HCT116 (cell line): ENCODE measurements at regions not wholly inside any gene's neighbourhood (a gene's known extent, or its start where the extent isn't known, plus 50 kb on each side); places are given as distances from the start of the nearest gene placed in this dataset.

ENCODE experiments used
- ATAC-seq: fragments of 200-7000 bp; cut with Tn5 transposase; 2 replicates; pipeline ENCODE4 v1.9.1; 2020; ENCODE audit warnings: mild to moderate bottlenecking, moderate library complexity
- BruUV-seq: library from RNA; stranded (reverse); fragments of 400-500 nt; replicated peaks from 2 replicates; lab custom pipeline; 2021; lab: Mats Ljungman, UMichigan
- CTCF ChIA-PET: fragments of 300-600 bp; sonication (Branson Sonifier 250); formaldehyde crosslinking; loops from one replicate; lab custom pipeline; 2021; ENCODE audit warnings: antibody characterized with exemption; lab: Charles Lee
- POLR2A ChIA-PET: fragments of 300-600, 350-600 bp; sonication (Branson Sonifier 250); formaldehyde crosslinking; loops from one replicate; lab custom pipeline; 2021; ENCODE audit warnings: antibody characterized with exemption; lab: Charles Lee
- RAD21 ChIA-PET, 2 experiments: fragments of 300-600 bp; sonication (Branson Sonifier 250); formaldehyde crosslinking; loops; one replicate each; lab custom pipeline; 2023; ENCODE audit warnings: low total read pairs in 2 of 2; ENCODE audit not compliant: uncharacterized antibody in 2 of 2, unreplicated experiment in 2 of 2, low non-redundant PET in 1 of 2; lab: Charles Lee
- DNase-seq: peaks from one replicate; pipeline ENCODE4 v3.0.0-alpha.2; 2010; ENCODE audit warnings: low read depth, low spot score
- H2AFZ ChIP-seq: fragments of 200-600 bp; shearing (Covaris generic), sonication (generic); 2 replicates; pipeline ENCODE4 v1.6.1; 2017; ENCODE audit warnings: low read depth, mixed run types, mixed read lengths, antibody characterized with exemption, low read length; ENCODE audit not compliant: poor library complexity, severe bottlenecking
- H3K27ac ChIP-seq: 2 replicates; pipeline ENCODE4 v1.5.1; 2012; ENCODE audit warnings: low read depth, low read length
- H3K27me3 ChIP-seq: fragments of 200-600 bp; sonication (generic); 2 replicates; pipeline ENCODE4 v1.6.1; 2016; ENCODE audit warnings: mixed run types, low read length, mixed read lengths; ENCODE audit not compliant: insufficient read depth
- H3K36me3 ChIP-seq, 2 experiments: fragments of 200-500 bp in 1 of 2; fragments of 200-600 bp in 1 of 2; sonication (Bioruptor generic) in 1 of 2; sonication (generic) in 1 of 2; 2 replicates each; pipeline versions ENCODE4 v1.5.1 to v1.6.1; 2014 to 2016; ENCODE audit warnings: low read length in 2 of 2, inconsistent platforms in 1 of 2, mixed read lengths in 1 of 2, mixed run types in 1 of 2; ENCODE audit not compliant: insufficient read depth in 2 of 2, control insufficient read depth in 1 of 2
- H3K4me1 ChIP-seq, 2 experiments: fragments of 200-600 bp in 1 of 2; sonication (generic) in 1 of 2; 2 replicates each; pipeline versions ENCODE4 v1.5.1 to v1.6.1; 2012 to 2017; ENCODE audit warnings: low read length in 2 of 2, inconsistent platforms in 1 of 2, mild to moderate bottlenecking in 1 of 2, mixed read lengths in 1 of 2, mixed run types in 1 of 2, moderate library complexity in 1 of 2; ENCODE audit not compliant: insufficient read depth in 2 of 2, control insufficient read depth in 1 of 2
- H3K4me2 ChIP-seq: fragments of 200-600 bp; sonication (generic); 2 replicates; pipeline ENCODE4 v1.6.1; 2017; ENCODE audit warnings: mixed run types, low read length, mixed read lengths
- H3K4me3 ChIP-seq, 2 experiments: fragments of 200-600 bp in 1 of 2; sonication (generic) in 1 of 2; replicated peaks in 1 of 2; 2 replicates each; pipeline ENCODE4 v1.5.1; 2011 to 2016; ENCODE audit warnings: low read length in 2 of 2, control low read depth in 1 of 2, low read depth in 1 of 2, mild to moderate bottlenecking in 1 of 2, mixed read lengths in 1 of 2, mixed run types in 1 of 2
- H3K79me2 ChIP-seq: fragments of 200-600 bp; sonication (generic); 2 replicates; pipeline ENCODE4 v1.6.1; 2017; ENCODE audit warnings: mild to moderate bottlenecking, mixed run types, low read length, moderate library complexity, mixed read lengths; ENCODE audit not compliant: insufficient read depth
- H3K9ac ChIP-seq: fragments of 200-600 bp; sonication (generic); 2 replicates; pipeline ENCODE4 v1.6.1; 2016; ENCODE audit warnings: low read length, mixed read lengths
- H3K9me2 ChIP-seq: fragments of 200-600 bp; sonication (generic), shearing (Covaris generic); 2 replicates; pipeline ENCODE4 v1.6.1; 2017; ENCODE audit warnings: mixed run types, mild to moderate bottlenecking, moderate library complexity; ENCODE audit not compliant: insufficient read depth
- H3K9me3 ChIP-seq, 2 experiments: fragments of 200-500 bp in 1 of 2; fragments of 200-600 bp in 1 of 2; sonication (Bioruptor generic) in 1 of 2; sonication (generic) in 1 of 2; 2 replicates each; pipeline ENCODE4 v1.6.1; 2014 to 2017; ENCODE audit warnings: low read length in 2 of 2, mixed read lengths in 2 of 2, inconsistent platforms in 1 of 2, low read depth in 1 of 2, mild to moderate bottlenecking in 1 of 2, mixed run types in 1 of 2, moderate library complexity in 1 of 2; ENCODE audit not compliant: control insufficient read depth in 1 of 2, insufficient read depth in 1 of 2
- H4K20me1 ChIP-seq: fragments of 200-600 bp; sonication (generic), shearing (Covaris generic); 2 replicates; pipeline ENCODE4 v1.6.1; 2017; ENCODE audit warnings: mixed run types, mild to moderate bottlenecking, moderate library complexity; ENCODE audit not compliant: insufficient read depth
- ATF3 ChIP-seq: IDR thresholded peaks from 2 replicates; pipeline ENCODE4 v1.6.1; 2012
- CBX3 ChIP-seq: IDR thresholded peaks from 2 replicates; pipeline ENCODE4 v1.6.1; 2012; ENCODE audit warnings: low read depth
- CEBPB ChIP-seq: IDR thresholded peaks from 2 replicates; pipeline ENCODE4 v1.6.1; 2012; ENCODE audit warnings: low read depth
- EGR1 ChIP-seq: IDR thresholded peaks from 2 replicates; pipeline ENCODE4 v1.6.1; 2012; ENCODE audit warnings: low read depth
- ELF1 ChIP-seq: IDR thresholded peaks from 2 replicates; pipeline ENCODE4 v1.6.1; 2012; ENCODE audit warnings: low read depth, borderline replicate concordance
- EZH2 ChIP-seq: fragments of 200-600 bp; sonication (generic); IDR thresholded peaks from 2 replicates; pipeline ENCODE4 v1.6.1; 2017; ENCODE audit warnings: antibody characterized with exemption, mixed run types
- JUND ChIP-seq: IDR thresholded peaks from 2 replicates; pipeline ENCODE4 v1.6.1; 2012
- MAX ChIP-seq: IDR thresholded peaks from 2 replicates; pipeline ENCODE4 v1.6.1; 2012
- POLR2A ChIP-seq: IDR thresholded peaks from 2 replicates; pipeline ENCODE4 v1.7.0; 2011; ENCODE audit warnings: borderline replicate concordance; ENCODE audit not compliant: insufficient read depth, insufficient read length; ENCODE audit errors: extremely low read depth
- POLR2AphosphoS5 ChIP-seq: IDR thresholded peaks from 2 replicates; pipeline ENCODE4 v1.6.1; 2011; ENCODE audit warnings: mild to moderate bottlenecking, low read depth, low read length, moderate library complexity
- RAD21 ChIP-seq: IDR thresholded peaks from 2 replicates; pipeline ENCODE4 v1.6.1; 2012; ENCODE audit warnings: low read depth, mild to moderate bottlenecking
- REST ChIP-seq: IDR thresholded peaks from 2 replicates; pipeline ENCODE4 v1.6.1; 2012; ENCODE audit warnings: low read depth
- SIN3A ChIP-seq: IDR thresholded peaks from 2 replicates; pipeline ENCODE4 v1.6.1; 2012; ENCODE audit warnings: low read depth
- SP1 ChIP-seq: IDR thresholded peaks from 2 replicates; pipeline ENCODE4 v1.6.1; 2012; ENCODE audit warnings: low read depth
- SRF ChIP-seq: IDR thresholded peaks from 2 replicates; pipeline ENCODE4 v1.6.1; 2012; ENCODE audit warnings: low read depth
- TCF7L2 ChIP-seq: IDR thresholded peaks from 2 replicates; pipeline ENCODE4 v1.7.0; 2011; ENCODE audit warnings: borderline replicate concordance, inconsistent platforms; ENCODE audit not compliant: insufficient read depth, insufficient read length; ENCODE audit errors: extremely low read depth
- YY1 ChIP-seq: IDR thresholded peaks from 2 replicates; pipeline ENCODE4 v1.6.1; 2011; ENCODE audit warnings: low read length, low read depth, moderate library complexity, mild to moderate bottlenecking; ENCODE audit not compliant: insufficient replicate concordance; ENCODE audit errors: extremely low read depth
- ZFX ChIP-seq: fragments of 450-650 bp; IDR thresholded peaks from 2 replicates; pipeline ENCODE4 v1.6.1; 2017
- ZNF274 ChIP-seq: fragments of 200-500 bp; sonication (Bioruptor generic); IDR thresholded peaks from 2 replicates; pipeline ENCODE4 v1.6.1; 2014; ENCODE audit warnings: mild to moderate bottlenecking, low read depth, low read length, inconsistent platforms
- intact Hi-C: fragments of 100-400 bp; cut with micrococcal nuclease; formaldehyde crosslinking; loops from 2 replicates; pipeline ENCODE4 v1.10.0; 2022

GRCh38 chr2:118687698-118688097 lies 159.8 kb downstream of the EN1 start (continued):
- TF ChIP-seq REST (no peak), ATF3 (no peak), YY1 (no peak), SP1 (no peak), ZNF274 (no peak), SRF (no peak), CEBPB (no peak)

- Histone ChIP-seq H2AFZ (no peak overlapping the region), H3K79me2 (no peaks in the 10 kb centered on the region), H3K4me2 (no peak overlapping the region), H3K27ac (no peak overlapping the region), H4K20me1 (no peaks in the 10 kb centered on the region), H3K9ac (no peak overlapping the region), H3K9me2 (no peaks in the 10 kb centered on the region), H3K4me1 (peaks cover 0 to 6% of the 10 kb centered on the region in 2 experiments; a peak in 1 of 4 replicates), H3K4me3 (no peak overlapping the region), H3K9me3 (no peaks in the 10 kb centered on the region), H3K36me3 (no peaks in the 10 kb centered on the region), H3K27me3 (no peaks in the 10 kb centered on the region)
- no TSS peak for BruUV-seq
- ChIA-PET RAD21 (no interaction called here), POLR2A (no interaction called here), CTCF (no interaction called here)
- ATAC-seq, result no peak
- intact Hi-C loops, result no loop called here
- no peak for DNase-seq
- TF ChIP-seq ELF1, result no peak
- no peak for TF ChIP-seq SP1
- TF ChIP-seq RAD21, result no peak
- no peak for TF ChIP-seq POLR2A
- no peak for TF ChIP-seq CBX3
- TF ChIP-seq ZNF274, result no peak
- TF ChIP-seq TCF7L2, result no peak
- TF ChIP-seq POLR2AphosphoS5, result no peak
- TF ChIP-seq REST, result no peak
- TF ChIP-seq JUND, result no peak
- no peak for TF ChIP-seq EZH2
- TF ChIP-seq SRF, result no peak
- TF ChIP-seq SIN3A, result no peak
- TF ChIP-seq EGR1, result no peak
- TF ChIP-seq MAX, result no peak
- no peak for TF ChIP-seq ZFX
These were observed 160.3 kb downstream of the EN1 start for GRCh38 chr2:118687192-118687591.
